HG03457 (cell line): ENCODE measurements at regions not wholly inside any gene's neighbourhood (a gene's known extent, or its start where the extent isn't known, plus 50 kb on each side); places are given as distances from the start of the nearest gene placed in this dataset.

ENCODE experiments used
- ATAC-seq: cut with Tn5 transposase; IDR thresholded peaks from one replicate; pipeline ENCODE4 v1.9.1; 2021; ENCODE audit warnings: moderate number of reproducible peaks; ENCODE audit not compliant: unreplicated experiment

- no peak for ATAC-seq
These were observed 589.9 kb upstream of the BOD1L1 start for GRCh38 chr4:14217401-14217800.

DNA sequence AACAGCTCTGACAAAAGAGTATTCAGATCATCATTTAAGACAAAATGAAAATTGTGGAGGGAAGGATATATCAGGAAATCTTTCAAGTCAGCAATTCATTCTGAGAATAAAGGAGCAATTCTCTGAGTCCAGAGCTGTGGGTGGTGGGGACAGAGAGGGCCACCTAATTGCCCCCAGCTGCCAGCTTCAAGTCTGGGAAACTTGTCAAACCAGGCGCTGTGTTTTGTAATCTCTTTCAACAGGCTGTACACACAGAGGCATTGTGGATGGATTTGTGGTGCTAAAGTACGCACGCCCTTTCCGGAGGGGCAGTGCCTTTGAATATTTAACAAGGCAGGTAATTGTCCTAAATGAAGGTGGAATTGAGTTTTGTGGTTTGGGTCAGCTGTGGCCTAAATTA, 591.1 kb upstream of the BOD1L1 start:
- no peak for ATAC-seq

- ATAC-seq: no peak
These were observed 593.7 kb upstream of the BOD1L1 start for GRCh38 chr4:14221176-14221575.

DNA sequence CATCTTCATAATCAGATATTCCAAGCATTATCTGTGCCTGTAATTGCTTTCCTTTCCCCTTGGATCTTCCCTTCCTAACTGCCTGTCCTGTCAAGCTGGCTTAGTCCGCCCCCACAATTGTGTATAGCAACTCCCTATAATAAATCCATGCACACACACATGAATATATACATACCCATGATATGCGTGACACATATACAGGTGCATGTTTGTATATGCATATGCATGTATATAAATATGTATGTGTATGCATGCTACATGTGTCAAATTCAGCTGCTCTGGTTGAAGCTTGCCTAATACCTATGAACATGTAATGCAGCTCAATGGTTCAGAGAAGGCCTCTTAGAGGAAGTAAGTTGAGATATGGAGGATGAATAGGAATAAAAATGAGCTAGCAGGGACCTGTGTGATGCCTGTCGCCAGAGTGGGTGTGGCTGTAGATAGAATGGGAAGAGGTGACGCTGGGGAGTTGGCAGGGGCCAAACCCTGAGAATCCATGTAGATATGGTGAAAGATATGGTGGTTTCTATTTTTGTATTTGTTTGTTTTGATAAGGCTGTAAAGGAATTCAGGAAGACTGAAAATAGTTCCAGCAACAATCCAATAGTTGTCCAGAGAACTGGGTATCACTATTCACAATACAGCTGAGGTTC, 595.0 kb upstream of the BOD1L1 start:
- ATAC-seq: no peak

GRCh38 chr4:14223461-14223860, 595.9 kb upstream of the BOD1L1 start:
- ATAC-seq: no peak

DNA sequence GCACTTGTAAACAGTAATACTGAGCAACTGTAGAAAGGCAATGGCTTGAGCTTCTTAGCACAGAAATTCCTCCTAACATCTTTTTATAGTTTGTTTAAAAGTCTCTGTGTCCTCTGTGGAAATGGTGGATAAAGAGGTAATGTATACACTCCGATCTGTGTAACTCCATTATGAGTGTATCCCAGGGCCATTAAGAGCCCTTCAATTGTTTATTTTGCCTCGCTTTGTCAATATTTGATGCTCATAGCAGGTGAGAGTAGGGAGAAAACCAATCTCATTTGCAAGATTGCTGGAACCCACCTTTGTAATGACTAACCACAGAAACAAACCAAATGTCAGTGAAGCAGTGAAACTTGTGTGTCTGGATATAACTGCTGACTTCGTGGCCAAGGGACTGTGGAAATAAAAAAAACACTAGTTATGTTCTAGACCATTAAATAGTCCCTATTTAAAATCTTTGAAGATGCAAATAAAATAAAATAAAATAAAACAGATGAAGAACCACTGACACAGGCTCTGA, 598.2 kb upstream of the BOD1L1 start:
- no peak for ATAC-seq

- no peak for ATAC-seq
These were observed 605.6 kb upstream of the BOD1L1 start for GRCh38 chr4:14233126-14233525.

GRCh38 chr4:14234307-14234706, 606.8 kb upstream of the BOD1L1 start:
- ATAC-seq: no peak

DNA sequence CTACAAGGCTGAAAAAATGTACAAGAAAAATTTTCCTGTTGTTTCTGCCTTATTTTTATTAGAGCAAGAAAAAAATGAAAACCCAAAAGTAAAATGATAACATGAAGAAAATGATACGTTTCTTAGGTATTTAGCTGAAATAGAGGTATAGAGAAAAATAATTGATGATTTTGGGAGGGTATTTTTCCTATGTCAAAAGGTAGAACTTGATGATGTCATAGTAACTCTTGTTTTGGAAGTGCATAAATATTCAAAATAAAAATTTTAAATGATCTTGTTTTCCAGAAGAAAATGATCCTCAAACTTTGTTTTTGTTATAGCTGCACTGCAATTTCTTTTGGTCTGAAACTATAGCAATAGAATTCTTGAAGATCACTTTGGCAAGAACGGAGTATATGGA, 608.8 kb upstream of the BOD1L1 start:
- no peak for ATAC-seq

DNA sequence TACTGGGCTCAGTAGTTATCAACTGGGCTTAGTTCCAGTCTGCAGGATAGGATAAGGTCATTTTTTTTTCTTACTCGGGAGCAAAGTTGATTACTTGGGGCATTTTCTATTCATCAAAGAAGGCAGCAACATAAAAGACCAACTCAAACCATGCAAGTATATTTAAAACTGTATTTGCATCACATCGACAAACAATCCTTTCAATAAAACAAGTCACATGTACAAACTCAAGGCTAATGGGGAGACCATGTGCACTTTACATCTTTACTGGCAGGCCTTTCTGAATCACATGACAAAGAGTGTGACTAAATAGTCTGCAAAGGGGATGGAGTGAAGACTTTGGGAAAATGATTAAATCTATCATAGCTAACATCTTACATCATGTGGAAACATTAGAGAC, 610.4 kb upstream of the BOD1L1 start:
- no peak for ATAC-seq

GRCh38 chr4:14241574-14241973, 614.0 kb upstream of the BOD1L1 start:
- no peak for ATAC-seq

DNA sequence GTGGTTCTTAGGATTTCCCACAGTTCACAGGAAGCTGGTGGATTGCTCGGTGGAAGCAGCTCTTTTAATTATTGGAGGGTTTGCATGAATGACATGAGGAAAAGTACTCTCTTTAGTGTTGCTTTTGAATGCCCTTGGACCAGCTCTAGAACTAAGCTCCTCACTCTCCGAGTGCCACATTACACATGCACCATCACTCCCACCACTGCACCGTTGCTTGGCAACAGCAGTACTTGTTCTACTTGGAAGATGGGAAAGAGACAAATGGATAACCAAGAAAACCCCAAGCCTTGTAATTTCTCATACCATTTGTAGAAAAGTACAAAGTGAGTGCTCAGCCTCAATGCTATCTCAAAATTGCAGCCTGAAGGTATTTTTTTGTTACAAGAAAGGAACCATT, 620.2 kb upstream of the BOD1L1 start:
- no peak for ATAC-seq

GRCh38 chr4:14249226-14249625, 621.7 kb upstream of the BOD1L1 start:
- no peak for ATAC-seq

GRCh38 chr4:14254252-14254651, 626.7 kb upstream of the BOD1L1 start:
- no peak for ATAC-seq

- ATAC-seq: no peak
These were observed 627.4 kb upstream of the BOD1L1 start for GRCh38 chr4:14254926-14255325.

GRCh38 chr4:14257903-14258302, 630.4 kb upstream of the BOD1L1 start:
- ATAC-seq: no peak

DNA sequence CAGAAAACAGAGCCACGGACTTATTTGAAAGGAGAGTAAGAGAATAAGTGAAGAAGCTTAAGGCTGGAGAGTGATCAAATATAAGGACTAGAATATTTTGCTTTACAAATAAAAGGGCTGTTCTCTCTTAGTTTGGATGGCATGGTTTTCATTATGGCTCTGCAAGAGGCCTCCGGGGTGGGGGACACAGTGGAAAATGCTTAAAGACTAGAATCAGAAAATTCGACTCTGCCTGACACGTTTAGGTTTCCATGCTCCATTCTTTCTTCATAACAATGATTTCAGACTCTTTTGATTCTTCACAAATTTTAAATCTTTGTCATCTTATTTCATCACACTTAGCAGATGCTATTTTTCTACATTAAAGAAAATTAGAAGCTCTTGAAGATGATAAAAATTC, 632.4 kb upstream of the BOD1L1 start:
- no peak for ATAC-seq

DNA sequence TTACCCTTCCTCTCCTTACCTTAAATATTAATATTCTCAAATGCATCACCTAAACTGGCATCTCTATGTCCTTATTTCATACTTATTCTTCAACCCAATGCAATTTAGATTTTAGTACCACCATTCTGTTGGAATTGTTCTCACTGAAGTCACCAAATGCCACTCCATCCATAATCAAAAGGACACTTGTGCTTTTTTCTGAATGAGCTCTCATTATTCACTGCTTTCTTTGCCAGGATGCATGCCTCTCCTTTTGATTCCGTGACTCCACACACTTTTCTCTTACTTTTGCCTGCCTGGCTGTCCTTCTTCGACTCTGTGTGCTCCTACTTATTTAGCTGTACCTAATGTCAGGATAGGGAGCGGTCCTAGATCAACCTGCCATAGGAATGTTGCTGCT, 633.1 kb upstream of the BOD1L1 start:
- ATAC-seq: no peak

- ATAC-seq: no peak
These were observed 634.7 kb upstream of the BOD1L1 start for GRCh38 chr4:14262221-14262620.

GRCh38 chr4:14264437-14264836, 636.9 kb upstream of the BOD1L1 start:
- ATAC-seq: no peak

DNA sequence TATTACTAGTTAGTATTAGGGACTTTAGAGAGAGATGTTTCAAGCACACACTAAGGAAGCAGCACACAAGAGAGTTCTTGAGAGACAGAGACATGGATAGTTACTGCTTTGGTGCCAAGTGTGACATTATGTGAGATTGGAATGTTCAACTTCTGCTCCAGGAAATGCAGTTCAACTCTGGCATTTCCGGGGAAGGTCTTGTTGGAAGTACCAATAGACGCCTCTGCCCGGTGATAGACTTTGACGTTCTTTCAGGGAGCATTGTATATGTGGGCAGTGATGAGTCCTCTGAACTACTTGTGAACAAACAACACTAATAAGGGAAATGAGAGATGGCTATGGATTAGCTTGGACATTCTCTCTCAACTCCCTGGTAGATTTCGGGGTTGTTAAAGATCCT, 638.1 kb upstream of the BOD1L1 start:
- no peak for ATAC-seq

- no peak for ATAC-seq
These were observed 640.0 kb upstream of the BOD1L1 start for GRCh38 chr4:14267373-14268060.

- ATAC-seq: no peak
These were observed 642.3 kb upstream of the BOD1L1 start for GRCh38 chr4:14269824-14270223.
